ENCODE measurements at regions not wholly inside any gene's neighbourhood (a gene's known extent, or its start where the extent isn't known, plus 50 kb on each side); places are given as distances from the start of the nearest gene placed in this dataset.
A peak's percentile ranks its signal among the peaks of the same experiment; 100 is the strongest.

GRCh38 chr18:28584731-28585130 lies 407.8 kb upstream of the CDH2 start:
- TF ChIP-seq CTCF (IDR thresholded peaks at IDR 0.05; ENCODE audit: insufficient read depth, low read length, poor library complexity, severe bottlenecking), result no peak
- DNase-seq (ENCODE audit: low read depth), result peak; percentile 79
- H3K27me3 ChIP-seq (ENCODE audit: control insufficient read depth, insufficient read depth, low read length), result no peaks in the 10 kb centered on the region
- no peaks in the 10 kb centered on the region for H3K36me3 ChIP-seq (ENCODE audit: control insufficient read depth, insufficient read depth, low read length)
- no peak overlapping the region for H3K4me3 ChIP-seq (ENCODE audit: low read depth, low read length)

- Histone ChIP-seq H3K4me3 (ENCODE audit: low read depth, low read length) (no peak overlapping the region), H3K36me3 (ENCODE audit: control insufficient read depth, insufficient read depth, low read length) (no peaks in the 10 kb centered on the region), H3K27me3 (ENCODE audit: control insufficient read depth, insufficient read depth, low read length) (no peaks in the 10 kb centered on the region)
- DNase-seq (ENCODE audit: low read depth), result no peak
- TF ChIP-seq CTCF (IDR thresholded peaks at IDR 0.05; ENCODE audit: insufficient read depth, low read length, poor library complexity, severe bottlenecking), result no peak
Measured at GRCh38 chr18:28582724-28583123, 405.8 kb upstream of the CDH2 start.

- Histone ChIP-seq H3K36me3 (ENCODE audit: control insufficient read depth, insufficient read depth, low read length) (no peaks in the 10 kb centered on the region), H3K27me3 (ENCODE audit: control insufficient read depth, insufficient read depth, low read length) (no peaks in the 10 kb centered on the region), H3K4me3 (ENCODE audit: low read depth, low read length) (no peak overlapping the region)
- TF ChIP-seq CTCF (IDR thresholded peaks at IDR 0.05; ENCODE audit: insufficient read depth, low read length, poor library complexity, severe bottlenecking), result no peak
- no peak for DNase-seq (ENCODE audit: low read depth)
Measured at GRCh38 chr18:28581521-28582071, 404.7 kb upstream of the CDH2 start.

GRCh38 chr18:28576941-28577340 lies 400.0 kb upstream of the CDH2 start:
- TF ChIP-seq CTCF (IDR thresholded peaks at IDR 0.05; ENCODE audit: insufficient read depth, low read length, poor library complexity, severe bottlenecking), result no peak
- Histone ChIP-seq H3K4me3 (ENCODE audit: low read depth, low read length) (no peak overlapping the region), H3K36me3 (ENCODE audit: control insufficient read depth, insufficient read depth, low read length) (no peaks in the 10 kb centered on the region), H3K27me3 (ENCODE audit: control insufficient read depth, insufficient read depth, low read length) (no peaks in the 10 kb centered on the region)
- DNase-seq (ENCODE audit: low read depth), result no peak

GRCh38 chr18:28575123-28575522 lies 398.2 kb upstream of the CDH2 start:
- Histone ChIP-seq H3K36me3 (ENCODE audit: control insufficient read depth, insufficient read depth, low read length) (no peaks in the 10 kb centered on the region), H3K4me3 (ENCODE audit: low read depth, low read length) (no peak overlapping the region), H3K27me3 (ENCODE audit: control insufficient read depth, insufficient read depth, low read length) (no peaks in the 10 kb centered on the region)
- no peak for DNase-seq (ENCODE audit: low read depth)
- no peak for TF ChIP-seq CTCF (IDR thresholded peaks at IDR 0.05; ENCODE audit: insufficient read depth, low read length, poor library complexity, severe bottlenecking)

GRCh38 chr18:28574175-28574574 lies 397.2 kb upstream of the CDH2 start:
- no peaks in the 10 kb centered on the region for H3K27me3 ChIP-seq (ENCODE audit: control insufficient read depth, insufficient read depth, low read length)
- DNase-seq (ENCODE audit: low read depth), result no peak
- no peak overlapping the region for H3K4me3 ChIP-seq (ENCODE audit: low read depth, low read length)
- H3K36me3 ChIP-seq (ENCODE audit: control insufficient read depth, insufficient read depth, low read length), result no peaks in the 10 kb centered on the region
- TF ChIP-seq CTCF (IDR thresholded peaks at IDR 0.05; ENCODE audit: insufficient read depth, low read length, poor library complexity, severe bottlenecking), result no peak
